Aorta (tissue), 5 donors: ENCODE measurements at regions not wholly inside any gene's neighbourhood (a gene's known extent, or its start where the extent isn't known, plus 50 kb on each side); places are given as distances from the start of the nearest gene placed in this dataset.

Source experiments
- ATAC-seq: fragments of 200-7000 bp; cut with Tn5 transposase; one replicate; pipeline ENCODE4 v1.9.1; 2022; ENCODE audit warnings: moderate library complexity; ENCODE audit not compliant: low FRiP score
- DNase-seq, 2 donors: peaks; one replicate each; pipeline ENCODE4 v3.0.0-alpha.2; 2020
- H3K27ac ChIP-seq, 2 donors: one replicate each; pipeline ENCODE4 v1.5.1; 2013; ENCODE audit warnings: low read length in 2 of 2, mild to moderate bottlenecking in 2 of 2, moderate library complexity in 2 of 2, control low read depth in 1 of 2, inconsistent platforms in 1 of 2, low read depth in 1 of 2
- H3K27me3 ChIP-seq, 2 donors: one replicate each; pipeline ENCODE4 v1.6.1; 2013; ENCODE audit warnings: control low read depth in 1 of 2, low read length in 1 of 2, mild to moderate bottlenecking in 1 of 2, moderate library complexity in 1 of 2; ENCODE audit not compliant: insufficient read depth in 2 of 2, control insufficient read depth in 1 of 2
- H3K36me3 ChIP-seq, 2 donors: one replicate each; pipeline ENCODE4 v1.6.1; 2013; ENCODE audit warnings: control low read depth in 1 of 2, low read length in 1 of 2, mild to moderate bottlenecking in 1 of 2; ENCODE audit not compliant: insufficient read depth in 2 of 2, control insufficient read depth in 1 of 2
- H3K4me1 ChIP-seq, 2 donors: one replicate each; pipeline ENCODE4 v1.6.1; 2013; ENCODE audit warnings: low read length in 2 of 2, control low read depth in 1 of 2, mild to moderate bottlenecking in 1 of 2, moderate library complexity in 1 of 2; ENCODE audit not compliant: insufficient read depth in 2 of 2, control insufficient read depth in 1 of 2
- H3K4me3 ChIP-seq, 2 donors: one replicate each; pipeline ENCODE4 v1.5.1; 2013; ENCODE audit warnings: low read length in 2 of 2, control low read depth in 1 of 2, mild to moderate bottlenecking in 1 of 2
- H3K9me3 ChIP-seq: one replicate; pipeline ENCODE4 v1.6.1; 2013; ENCODE audit warnings: mild to moderate bottlenecking, low read length; ENCODE audit not compliant: control insufficient read depth
- WGBS, 2 donors: extraction: QIAGEN DNeasy Blood & Tissue Kit; methylation state at CpG; one replicate each; pipeline ENCODE4 v1.1.7; 2013; 5-methylcytosine and 5-hydroxymethylcytosine counted together
- intact Hi-C, 2 donors: fragments of 100-400 bp; cut with DNase I; formaldehyde crosslinking; loops; one replicate each; pipeline versions ENCODE4 v1.14.2 to v1.15.0; 2022
- donor health status: healthy with polysubstance abuse.
- donor health status: Bipolar disorder and iron deficiency.
- donor health status: DM: no; HTN: no; CAD: no.
- donor health status: DM: no; HTN: no; CAD: no.
- donor health status: DM: yes; HTN: yes; CAD: no.

GRCh38 chr22:48489551-48490499 is 1337.8 kb downstream of the BRD1 start:
- Histone ChIP-seq H3K4me1 (no peaks in the 10 kb centered on the region), H3K9me3 (no peaks in the 10 kb centered on the region), H3K4me3 (no peak overlapping the region), H3K27ac (no peak overlapping the region), H3K36me3 (no peaks in the 10 kb centered on the region), H3K27me3 (no peaks in the 10 kb centered on the region)
- DNase-seq (peak; percentile 35 to 74), ATAC-seq (no peak)
- WGBS, 2 donors: 1% methylated on average over 85 to 113 of the region's 113 CpGs
- intact Hi-C loops: no loop called here

- Histone ChIP-seq H3K36me3 (no peaks in the 10 kb centered on the region), H3K27me3 (no peaks in the 10 kb centered on the region), H3K4me1 (no peaks in the 10 kb centered on the region), H3K27ac (no peak overlapping the region), H3K4me3 (no peak overlapping the region), H3K9me3 (no peaks in the 10 kb centered on the region)
- 9 to 22% methylated on average over 32 to 90 of the region's 90 CpGs for WGBS, 2 donors
- DNase-seq: peak in 1 of 2 donors; percentile 57
- intact Hi-C loops: no loop called here
- no peak for ATAC-seq
These were observed 1338.8 kb downstream of the BRD1 start for GRCh38 chr22:48488611-48489511.

GRCh38 chr22:48488149-48488551 is 1339.5 kb downstream of the BRD1 start:
- H3K4me1 ChIP-seq: no peaks in the 10 kb centered on the region
- intact Hi-C loops: no loop called here
- no peaks in the 10 kb centered on the region for H3K9me3 ChIP-seq
- no peaks in the 10 kb centered on the region for H3K36me3 ChIP-seq
- H3K27ac ChIP-seq: no peak overlapping the region
- ATAC-seq: no peak
- no peaks in the 10 kb centered on the region for H3K27me3 ChIP-seq
- peak in 1 of 2 donors; percentile 4 for DNase-seq
- WGBS, 2 donors: 38 to 39% methylated on average over 5 of the region's 5 CpGs
- no peak overlapping the region for H3K4me3 ChIP-seq

- no peaks in the 10 kb centered on the region for H3K9me3 ChIP-seq
- no peaks in the 10 kb centered on the region for H3K27me3 ChIP-seq
- no peaks in the 10 kb centered on the region for H3K4me1 ChIP-seq
- DNase-seq: peak in 1 of 2 donors; percentile 55
- intact Hi-C loops: no loop called here
- no peaks in the 10 kb centered on the region for H3K36me3 ChIP-seq
- no peak for ATAC-seq
- no peak overlapping the region for H3K4me3 ChIP-seq
- 82 to 83% methylated on average over 4 of the region's 4 CpGs for WGBS, 2 donors
- H3K27ac ChIP-seq: no peak overlapping the region
These were observed 1341.1 kb downstream of the BRD1 start for GRCh38 chr22:48486558-48486957.

GRCh38 chr22:48486134-48486532 is 1341.5 kb downstream of the BRD1 start:
- ATAC-seq (no peak), DNase-seq (no peak)
- Histone ChIP-seq H3K27me3 (no peaks in the 10 kb centered on the region), H3K9me3 (no peaks in the 10 kb centered on the region), H3K27ac (no peak overlapping the region), H3K4me3 (no peak overlapping the region), H3K4me1 (no peaks in the 10 kb centered on the region), H3K36me3 (no peaks in the 10 kb centered on the region)
- intact Hi-C loops: no loop called here
- 32 to 46% methylated on average over 11 of the region's 11 CpGs for WGBS, 2 donors

GRCh38 chr22:48485149-48486133 is 1342.2 kb downstream of the BRD1 start:
- no peak overlapping the region for H3K27ac ChIP-seq
- no peak overlapping the region for H3K4me3 ChIP-seq
- no peaks in the 10 kb centered on the region for H3K36me3 ChIP-seq
- intact Hi-C loops: no loop called here
- ATAC-seq: no peak
- 33 to 40% methylated on average over 22 of the region's 22 CpGs for WGBS, 2 donors
- H3K4me1 ChIP-seq: no peaks in the 10 kb centered on the region
- peak in 1 of 2 donors; percentile 52 for DNase-seq
- H3K9me3 ChIP-seq: no peaks in the 10 kb centered on the region
- no peaks in the 10 kb centered on the region for H3K27me3 ChIP-seq

- WGBS, 2 donors: 52 to 56% methylated on average over 11 to 12 of the region's 12 CpGs
- DNase-seq (no peak), ATAC-seq (no peak)
- Histone ChIP-seq H3K36me3 (no peaks in the 10 kb centered on the region), H3K27ac (no peak overlapping the region), H3K4me3 (no peak overlapping the region), H3K4me1 (no peaks in the 10 kb centered on the region), H3K9me3 (no peaks in the 10 kb centered on the region), H3K27me3 (no peaks in the 10 kb centered on the region)
- intact Hi-C loops: no loop called here
These were observed 1343.7 kb downstream of the BRD1 start for GRCh38 chr22:48483764-48484528.
